ENCODE measurements at regions not wholly inside any gene's neighbourhood (a gene's known extent, or its start where the extent isn't known, plus 50 kb on each side); places are given as distances from the start of the nearest gene placed in this dataset.

GRCh38 chr5:125926172-125926571 lies 497.0 kb upstream of the GRAMD2B start:
- Mint-ChIP-seq H3K27ac (ENCODE audit: unreplicated experiment) (no peak overlapping the region), H3K27me3 (ENCODE audit: unreplicated experiment) (no peaks in the 10 kb centered on the region), H3K9me3 (ENCODE audit: unreplicated experiment) (peaks cover 3% of the 10 kb centered on the region), H3K36me3 (ENCODE audit: unreplicated experiment) (peaks cover 9% of the 10 kb centered on the region), H3K4me1 (ENCODE audit: low read depth, unreplicated experiment) (no peaks in the 10 kb centered on the region), H3K4me3 (ENCODE audit: unreplicated experiment) (no peak overlapping the region)
- DNase-seq = no peak
- TF ChIP-seq, protein P1, sequence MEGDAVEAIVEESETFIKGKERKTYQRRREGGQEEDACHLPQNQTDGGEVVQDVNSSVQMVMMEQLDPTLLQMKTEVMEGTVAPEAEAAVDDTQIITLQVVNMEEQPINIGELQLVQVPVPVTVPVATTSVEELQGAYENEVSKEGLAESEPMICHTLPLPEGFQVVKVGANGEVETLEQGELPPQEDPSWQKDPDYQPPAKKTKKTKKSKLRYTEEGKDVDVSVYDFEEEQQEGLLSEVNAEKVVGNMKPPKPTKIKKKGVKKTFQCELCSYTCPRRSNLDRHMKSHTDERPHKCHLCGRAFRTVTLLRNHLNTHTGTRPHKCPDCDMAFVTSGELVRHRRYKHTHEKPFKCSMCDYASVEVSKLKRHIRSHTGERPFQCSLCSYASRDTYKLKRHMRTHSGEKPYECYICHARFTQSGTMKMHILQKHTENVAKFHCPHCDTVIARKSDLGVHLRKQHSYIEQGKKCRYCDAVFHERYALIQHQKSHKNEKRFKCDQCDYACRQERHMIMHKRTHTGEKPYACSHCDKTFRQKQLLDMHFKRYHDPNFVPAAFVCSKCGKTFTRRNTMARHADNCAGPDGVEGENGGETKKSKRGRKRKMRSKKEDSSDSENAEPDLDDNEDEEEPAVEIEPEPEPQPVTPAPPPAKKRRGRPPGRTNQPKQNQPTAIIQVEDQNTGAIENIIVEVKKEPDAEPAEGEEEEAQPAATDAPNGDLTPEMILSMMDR (IDR thresholded peaks at IDR 0.05; ENCODE audit: partially characterized antibody, unreplicated experiment) = no peak

GRCh38 chr5:125928663-125929062 lies 494.5 kb upstream of the GRAMD2B start:
- no peaks in the 10 kb centered on the region for H3K27me3 Mint-ChIP-seq (ENCODE audit: unreplicated experiment)
- H3K27ac Mint-ChIP-seq (ENCODE audit: unreplicated experiment) = no peak overlapping the region

GRCh38 chr5:125950012-125950615 lies 473.1 kb upstream of the GRAMD2B start:
- Mint-ChIP-seq H3K27ac (ENCODE audit: unreplicated experiment) (no peak overlapping the region), H3K9me3 (ENCODE audit: unreplicated experiment) (no peaks in the 10 kb centered on the region), H3K27me3 (ENCODE audit: unreplicated experiment) (no peaks in the 10 kb centered on the region), H3K4me3 (ENCODE audit: unreplicated experiment) (no peak overlapping the region), H3K36me3 (ENCODE audit: unreplicated experiment) (no peaks in the 10 kb centered on the region), H3K4me1 (ENCODE audit: low read depth, unreplicated experiment) (no peaks in the 10 kb centered on the region)
- DNase-seq = no peak
- TF ChIP-seq, protein P1 (IDR thresholded peaks at IDR 0.05; ENCODE audit: partially characterized antibody, unreplicated experiment) = no peak

More at GRCh38 chr5:125928663-125929062, 494.5 kb upstream of the GRAMD2B start:
- H3K36me3 Mint-ChIP-seq (ENCODE audit: unreplicated experiment) = peaks cover 5% of the 10 kb centered on the region
- no peaks in the 10 kb centered on the region for H3K9me3 Mint-ChIP-seq (ENCODE audit: unreplicated experiment)
- no peak overlapping the region for H3K4me3 Mint-ChIP-seq (ENCODE audit: unreplicated experiment)
- no peaks in the 10 kb centered on the region for H3K4me1 Mint-ChIP-seq (ENCODE audit: low read depth, unreplicated experiment)
- TF ChIP-seq, protein P1 (IDR thresholded peaks at IDR 0.05; ENCODE audit: partially characterized antibody, unreplicated experiment) = no peak
- no peak for DNase-seq

DNA sequence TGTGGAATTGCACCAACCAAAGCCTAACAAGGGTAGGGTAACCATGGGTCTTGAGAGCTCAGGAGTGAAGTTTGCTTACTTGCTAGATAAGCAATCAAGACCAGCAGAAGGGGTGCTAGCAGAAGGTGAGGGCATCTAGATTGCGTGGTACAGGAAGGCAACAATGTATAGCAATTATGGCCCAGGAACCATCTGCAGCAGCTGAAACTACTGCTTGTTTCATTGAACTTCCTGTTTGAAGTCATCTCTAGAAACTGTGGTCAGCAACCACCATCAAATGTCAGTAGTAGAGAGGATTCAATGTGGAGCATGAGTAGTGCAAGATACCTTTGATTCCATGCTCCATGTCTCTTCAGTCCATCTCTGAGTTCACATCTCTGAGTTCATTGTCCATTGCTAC lies 462.1 kb upstream of the GRAMD2B start:
- DNase-seq = no peak
- no peak overlapping the region for H3K27ac Mint-ChIP-seq (ENCODE audit: unreplicated experiment)
- TF ChIP-seq, protein P1 (IDR thresholded peaks at IDR 0.05; ENCODE audit: partially characterized antibody, unreplicated experiment) = no peak
- H3K4me1 Mint-ChIP-seq (ENCODE audit: low read depth, unreplicated experiment) = no peaks in the 10 kb centered on the region
- no peaks in the 10 kb centered on the region for H3K36me3 Mint-ChIP-seq (ENCODE audit: unreplicated experiment)
- peaks cover 2% of the 10 kb centered on the region for H3K27me3 Mint-ChIP-seq (ENCODE audit: unreplicated experiment)
- no peak overlapping the region for H3K4me3 Mint-ChIP-seq (ENCODE audit: unreplicated experiment)
- H3K9me3 Mint-ChIP-seq (ENCODE audit: unreplicated experiment) = peaks cover 1% of the 10 kb centered on the region

- H3K27me3 Mint-ChIP-seq (ENCODE audit: unreplicated experiment) = peaks cover 2% of the 10 kb centered on the region
- H3K36me3 Mint-ChIP-seq (ENCODE audit: unreplicated experiment) = no peaks in the 10 kb centered on the region
- TF ChIP-seq, protein P1 (IDR thresholded peaks at IDR 0.05; ENCODE audit: partially characterized antibody, unreplicated experiment) = no peak
- peaks cover 17% of the 10 kb centered on the region for H3K4me1 Mint-ChIP-seq (ENCODE audit: low read depth, unreplicated experiment)
- DNase-seq = no peak
- H3K4me3 Mint-ChIP-seq (ENCODE audit: unreplicated experiment) = no peak overlapping the region
- no peak overlapping the region for H3K27ac Mint-ChIP-seq (ENCODE audit: unreplicated experiment)
- H3K9me3 Mint-ChIP-seq (ENCODE audit: unreplicated experiment) = peaks cover 1% of the 10 kb centered on the region
Measured at GRCh38 chr5:125965577-125965976, 457.6 kb upstream of the GRAMD2B start.

Measured in glutamatergic neuron (in vitro differentiated cells).